ENCODE measurements at regions not wholly inside any gene's neighbourhood (a gene's known extent, or its start where the extent isn't known, plus 50 kb on each side); places are given as distances from the start of the nearest gene placed in this dataset.

DNA sequence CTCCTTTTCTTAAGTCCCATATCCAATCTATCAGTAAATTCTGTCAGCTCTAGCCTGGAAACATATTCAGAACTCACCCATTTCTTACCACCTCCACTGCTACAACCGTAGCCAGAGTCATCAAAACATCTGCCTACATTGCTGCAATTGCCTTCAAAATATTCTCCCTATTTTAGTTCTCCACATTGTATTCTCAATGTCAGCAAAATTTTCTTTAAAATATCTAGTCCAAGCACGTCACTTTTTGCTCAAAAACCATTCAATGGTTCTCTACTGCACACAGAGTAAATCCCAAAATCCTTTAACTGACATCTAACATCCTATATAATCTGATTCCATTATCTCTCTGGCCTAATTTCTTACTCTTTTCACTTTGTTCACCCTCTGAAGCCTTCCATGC is 68.5 kb upstream of the ERBB4 start:
- TF ChIP-seq, protein P1, sequence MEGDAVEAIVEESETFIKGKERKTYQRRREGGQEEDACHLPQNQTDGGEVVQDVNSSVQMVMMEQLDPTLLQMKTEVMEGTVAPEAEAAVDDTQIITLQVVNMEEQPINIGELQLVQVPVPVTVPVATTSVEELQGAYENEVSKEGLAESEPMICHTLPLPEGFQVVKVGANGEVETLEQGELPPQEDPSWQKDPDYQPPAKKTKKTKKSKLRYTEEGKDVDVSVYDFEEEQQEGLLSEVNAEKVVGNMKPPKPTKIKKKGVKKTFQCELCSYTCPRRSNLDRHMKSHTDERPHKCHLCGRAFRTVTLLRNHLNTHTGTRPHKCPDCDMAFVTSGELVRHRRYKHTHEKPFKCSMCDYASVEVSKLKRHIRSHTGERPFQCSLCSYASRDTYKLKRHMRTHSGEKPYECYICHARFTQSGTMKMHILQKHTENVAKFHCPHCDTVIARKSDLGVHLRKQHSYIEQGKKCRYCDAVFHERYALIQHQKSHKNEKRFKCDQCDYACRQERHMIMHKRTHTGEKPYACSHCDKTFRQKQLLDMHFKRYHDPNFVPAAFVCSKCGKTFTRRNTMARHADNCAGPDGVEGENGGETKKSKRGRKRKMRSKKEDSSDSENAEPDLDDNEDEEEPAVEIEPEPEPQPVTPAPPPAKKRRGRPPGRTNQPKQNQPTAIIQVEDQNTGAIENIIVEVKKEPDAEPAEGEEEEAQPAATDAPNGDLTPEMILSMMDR (IDR thresholded peaks at IDR 0.05; ENCODE audit: borderline replicate concordance, insufficient read depth, low read depth, low read length): no peak
- no peak overlapping the region for H3K4me3 ChIP-seq (ENCODE audit: low read depth, low read length)

DNA sequence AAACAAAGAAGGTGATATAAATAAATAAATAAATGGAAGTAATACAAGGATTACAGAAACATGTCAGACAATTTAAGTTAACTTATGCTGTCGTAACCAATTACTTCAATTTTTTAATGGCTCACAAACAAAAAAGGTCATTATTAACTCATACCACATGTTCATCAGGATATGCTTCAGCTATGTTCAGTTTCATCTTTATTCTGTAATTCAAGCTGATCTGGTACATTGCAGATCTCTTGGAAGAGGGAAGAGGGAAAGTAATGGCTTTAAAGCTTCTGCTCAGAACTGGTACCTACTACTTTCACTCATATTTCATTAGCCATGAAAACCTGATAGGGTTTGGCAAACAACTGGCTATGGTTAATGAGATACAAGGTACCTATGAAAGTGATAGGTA is 67.6 kb upstream of the ERBB4 start:
- no peak overlapping the region for H3K4me3 ChIP-seq (ENCODE audit: low read depth, low read length)
- TF ChIP-seq, protein P1 (IDR thresholded peaks at IDR 0.05; ENCODE audit: borderline replicate concordance, insufficient read depth, low read depth, low read length): no peak

DNA sequence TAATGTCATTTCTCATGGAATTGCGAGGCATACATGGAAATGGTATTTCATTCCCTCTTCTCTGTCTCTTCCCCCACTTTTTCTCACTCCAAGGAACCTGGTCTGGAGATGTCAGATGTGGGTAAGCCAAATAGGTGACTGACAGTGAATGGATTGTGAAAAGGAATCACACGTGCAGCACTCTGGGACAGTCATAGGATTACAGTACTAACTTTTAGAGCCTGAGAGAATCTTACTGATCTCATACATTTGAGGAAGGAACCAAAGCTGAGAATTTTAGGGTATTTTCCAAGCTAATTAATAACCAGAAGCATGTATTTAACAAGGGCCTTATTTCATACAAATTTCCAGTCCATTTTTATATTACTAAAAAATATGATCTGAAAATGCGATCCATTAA is 58.1 kb upstream of the ERBB4 start:
- no peak overlapping the region for H3K4me3 ChIP-seq (ENCODE audit: low read depth, low read length)
- TF ChIP-seq, protein P1 (IDR thresholded peaks at IDR 0.05; ENCODE audit: borderline replicate concordance, insufficient read depth, low read depth, low read length): no peak

DNA sequence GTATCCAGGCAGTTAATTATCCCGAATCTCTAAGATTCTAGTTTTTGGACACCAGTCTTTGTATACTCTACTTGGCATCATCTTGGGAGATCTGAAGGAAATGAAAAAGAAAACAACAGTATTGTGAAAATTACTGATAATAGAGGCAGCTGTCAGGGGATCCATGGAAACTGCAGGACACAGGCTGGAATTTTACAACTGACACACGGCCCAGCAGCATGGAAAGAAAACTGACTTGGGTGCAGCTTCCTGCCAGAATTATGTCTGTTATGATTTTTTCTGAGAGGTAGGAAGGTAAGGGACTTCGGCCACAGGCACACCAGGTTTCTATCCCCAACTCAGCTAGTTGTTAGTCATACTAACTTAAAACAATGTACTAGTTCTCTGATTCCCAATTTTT is 57.7 kb upstream of the ERBB4 start:
- TF ChIP-seq, protein P1 (IDR thresholded peaks at IDR 0.05; ENCODE audit: borderline replicate concordance, insufficient read depth, low read depth, low read length): no peak

DNA sequence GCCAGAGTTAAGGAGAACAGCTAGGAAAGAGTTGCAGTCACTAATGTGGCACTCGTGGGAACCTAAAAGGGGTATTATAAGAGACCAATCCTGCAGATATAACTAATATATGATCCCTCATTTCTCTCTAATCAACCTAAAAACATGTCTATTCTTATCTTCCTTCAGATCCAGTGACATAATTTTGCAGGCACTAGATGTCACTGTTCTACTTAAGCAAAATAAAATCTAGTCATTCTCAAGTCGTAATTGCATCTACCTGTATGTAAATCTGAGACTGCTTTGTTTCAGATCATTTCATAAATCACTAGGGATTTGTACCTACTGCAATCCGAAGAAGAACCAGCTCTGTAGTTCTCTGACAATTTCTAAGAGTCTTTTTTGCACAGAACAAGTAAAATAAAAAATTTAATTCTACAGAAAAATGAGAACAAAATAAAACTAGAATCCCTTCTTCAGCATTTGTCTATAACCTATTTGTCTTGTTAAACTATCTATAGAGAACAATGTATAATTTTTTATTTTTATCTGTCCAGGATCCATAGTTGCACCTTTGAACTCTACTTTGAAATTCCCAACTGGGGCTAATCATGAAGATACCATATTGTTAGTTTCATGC is 56.5 kb upstream of the ERBB4 start:
- TF ChIP-seq, protein P1 (IDR thresholded peaks at IDR 0.05; ENCODE audit: borderline replicate concordance, insufficient read depth, low read depth, low read length): no peak
- H3K4me3 ChIP-seq (ENCODE audit: low read depth, low read length): no peak overlapping the region

More for the DNA sequence above, 57.7 kb upstream of the ERBB4 start:
- no peak overlapping the region for H3K4me3 ChIP-seq (ENCODE audit: low read depth, low read length)

DNA sequence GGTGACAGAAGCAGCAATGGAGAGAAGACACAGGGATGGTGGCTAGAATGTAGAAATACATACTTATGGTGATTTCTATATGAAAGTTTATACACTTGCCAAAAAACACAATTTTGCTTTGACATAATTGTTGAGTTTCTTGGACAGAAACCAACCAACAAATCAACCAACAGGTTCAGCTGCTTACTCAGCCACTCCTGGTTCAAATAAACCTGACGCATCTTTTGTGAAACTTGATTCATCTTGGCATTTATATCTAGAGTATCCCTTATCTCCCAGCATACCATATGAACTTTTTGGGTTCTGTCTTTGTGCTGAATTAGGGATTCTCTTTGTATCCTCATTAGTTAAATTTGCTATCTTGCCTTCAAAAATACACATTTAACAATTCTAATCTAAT is 54.1 kb upstream of the ERBB4 start:
- TF ChIP-seq, protein P1 (IDR thresholded peaks at IDR 0.05; ENCODE audit: borderline replicate concordance, insufficient read depth, low read depth, low read length): no peak
- H3K4me3 ChIP-seq (ENCODE audit: low read depth, low read length): no peak overlapping the region
